Suprapubic skin (tissue), 4 donors: ENCODE measurements at regions not wholly inside any gene's neighbourhood (a gene's known extent, or its start where the extent isn't known, plus 50 kb on each side); places are given as distances from the start of the nearest gene placed in this dataset.

Source experiments
- DNase-seq, 2 donors: peaks; one replicate each; pipeline ENCODE4 v3.0.0-alpha.2; 2019; ENCODE audit warnings: low spot score in 2 of 2
- H3K27ac ChIP-seq: fragments of 200-600 bp; sonication (generic); one replicate; pipeline ENCODE4 v1.5.1; 2019
- H3K27me3 ChIP-seq: fragments of 200-600 bp; sonication (generic); one replicate; pipeline ENCODE4 v1.5.1; 2019
- H3K36me3 ChIP-seq: fragments of 200-600 bp; sonication (generic); one replicate; pipeline ENCODE4 v1.5.1; 2019
- H3K4me1 ChIP-seq: fragments of 200-600 bp; sonication (generic); one replicate; pipeline ENCODE4 v1.5.1; 2019
- H3K4me3 ChIP-seq: fragments of 200-600 bp; sonication (generic); one replicate; pipeline ENCODE4 v1.5.1; 2019; ENCODE audit warnings: mild to moderate bottlenecking
- H3K9me3 ChIP-seq: fragments of 200-600 bp; sonication (generic); one replicate; pipeline ENCODE4 v1.5.1; 2019
- CTCF ChIP-seq, 2 donors: fragments of 200-600 bp in 1 of 2; fragments of 450-650 bp in 1 of 2; sonication (generic) in 1 of 2; IDR thresholded peaks; one replicate each; pipeline ENCODE4 v1.5.1; 2016 to 2019; ENCODE audit warnings: antibody characterized with exemption in 2 of 2, mild to moderate bottlenecking in 1 of 2, moderate library complexity in 1 of 2
- EP300 ChIP-seq: sonication (generic); formaldehyde crosslinking; IDR thresholded peaks from one replicate; pipeline ENCODE4 v1.6.1; 2017; ENCODE audit warnings: antibody characterized with exemption
- POLR2A ChIP-seq, 2 donors: fragments of 450-650 bp; IDR thresholded peaks; one replicate each; pipeline ENCODE4 v1.6.1; 2017; ENCODE audit warnings: antibody characterized with exemption in 2 of 2, mild to moderate bottlenecking in 2 of 2, moderate library complexity in 2 of 2
- POLR2AphosphoS5 ChIP-seq, 3 donors: sonication (generic); formaldehyde crosslinking; IDR thresholded peaks; one replicate each; pipeline ENCODE4 v1.6.1; 2017; ENCODE audit warnings: antibody characterized with exemption in 3 of 3
- WGBS: methylation state at CpG from one replicate; pipeline ENCODE4 v1.1.5; 2018; 5-methylcytosine and 5-hydroxymethylcytosine counted together

- H3K27ac ChIP-seq = no peak overlapping the region
- TF ChIP-seq POLR2AphosphoS5 (IDR thresholded peaks at IDR 0.05) (no peak), EP300 (no peak), POLR2A (IDR thresholded peaks at IDR 0.05) (no peak)
- no peaks in the 10 kb centered on the region for H3K4me1 ChIP-seq
- no peak overlapping the region for H3K4me3 ChIP-seq
- no peaks in the 10 kb centered on the region for H3K9me3 ChIP-seq
- H3K36me3 ChIP-seq = no peaks in the 10 kb centered on the region
- WGBS = 92% methylated on average over 10 of the region's 10 CpGs
- H3K27me3 ChIP-seq = no peaks in the 10 kb centered on the region
- peak in 1 of 2 donors; percentile 31 for DNase-seq
These were observed 274.2 kb downstream of the TEX29 start for GRCh38 chr13:111594606-111595005.

DNA sequence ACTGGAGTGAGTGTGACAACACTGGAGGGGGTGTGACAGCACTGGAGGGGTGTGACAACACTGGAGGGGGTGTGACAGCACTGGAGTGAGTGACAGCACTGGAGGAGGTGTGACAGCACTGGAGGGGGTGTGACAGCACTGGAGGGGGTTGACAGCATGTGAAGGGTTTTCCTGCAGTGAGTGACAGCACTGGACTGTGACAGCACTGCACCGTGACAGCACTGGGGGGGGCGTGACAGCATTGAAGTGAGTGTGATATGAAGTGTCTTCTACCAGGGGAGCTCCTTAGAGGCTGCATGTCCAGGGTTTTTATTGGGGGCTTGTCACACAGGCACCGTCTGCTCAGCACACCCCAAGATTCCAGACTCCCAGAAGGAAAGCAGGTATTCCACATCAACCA lies 274.8 kb downstream of the TEX29 start:
- 70% methylated on average over 3 of the region's 3 CpGs for WGBS
- Histone ChIP-seq H3K36me3 (no peaks in the 10 kb centered on the region), H3K4me3 (no peak overlapping the region), H3K9me3 (no peaks in the 10 kb centered on the region), H3K27ac (no peak overlapping the region), H3K4me1 (no peaks in the 10 kb centered on the region), H3K27me3 (no peaks in the 10 kb centered on the region)
- TF ChIP-seq CTCF (IDR thresholded peaks at IDR 0.05) = no peak
- peak in 1 of 2 donors; percentile 54 for DNase-seq

- H3K27ac ChIP-seq = no peak overlapping the region
- no peaks in the 10 kb centered on the region for H3K27me3 ChIP-seq
- 86% methylated on average over 11 of the region's 11 CpGs for WGBS
- no peaks in the 10 kb centered on the region for H3K9me3 ChIP-seq
- no peaks in the 10 kb centered on the region for H3K36me3 ChIP-seq
- H3K4me1 ChIP-seq = no peaks in the 10 kb centered on the region
- TF ChIP-seq POLR2A (IDR thresholded peaks at IDR 0.05) (no peak), CTCF (IDR thresholded peaks at IDR 0.05) (no peak), POLR2AphosphoS5 (IDR thresholded peaks at IDR 0.05) (no peak), EP300 (no peak)
- DNase-seq = peak in 1 of 2 donors; percentile 67
- H3K4me3 ChIP-seq = no peak overlapping the region
These were observed 275.3 kb downstream of the TEX29 start for GRCh38 chr13:111595791-111596190.

GRCh38 chr13:111597191-111597611 lies 276.8 kb downstream of the TEX29 start:
- H3K9me3 ChIP-seq = no peaks in the 10 kb centered on the region
- no peak for TF ChIP-seq POLR2A (IDR thresholded peaks at IDR 0.05)
- no peak for TF ChIP-seq CTCF (IDR thresholded peaks at IDR 0.05)
- TF ChIP-seq POLR2AphosphoS5 (IDR thresholded peaks at IDR 0.05) = no peak
- TF ChIP-seq EP300 = no peak
- WGBS = 73% methylated on average over 10 of the region's 10 CpGs
- H3K4me3 ChIP-seq = no peak overlapping the region
- no peaks in the 10 kb centered on the region for H3K27me3 ChIP-seq
- peak in 1 of 2 donors; percentile 22 for DNase-seq
- H3K36me3 ChIP-seq = no peaks in the 10 kb centered on the region
- no peak overlapping the region for H3K27ac ChIP-seq
- no peaks in the 10 kb centered on the region for H3K4me1 ChIP-seq

GRCh38 chr13:111597618-111598017 lies 277.2 kb downstream of the TEX29 start:
- Histone ChIP-seq H3K36me3 (no peaks in the 10 kb centered on the region), H3K27me3 (no peaks in the 10 kb centered on the region), H3K4me3 (no peak overlapping the region), H3K27ac (no peak overlapping the region), H3K4me1 (no peaks in the 10 kb centered on the region), H3K9me3 (no peaks in the 10 kb centered on the region)
- DNase-seq = peak in 1 of 2 donors; percentile 71
- TF ChIP-seq POLR2AphosphoS5 (IDR thresholded peaks at IDR 0.05) = no peak
- TF ChIP-seq POLR2A (IDR thresholded peaks at IDR 0.05) = no peak
- TF ChIP-seq EP300 = no peak
- TF ChIP-seq CTCF (IDR thresholded peaks at IDR 0.05) = no peak
- WGBS = 73% methylated on average over 9 of the region's 12 CpGs

GRCh38 chr13:111598747-111599146 lies 278.3 kb downstream of the TEX29 start:
- no peaks in the 10 kb centered on the region for H3K27me3 ChIP-seq
- no peaks in the 10 kb centered on the region for H3K4me1 ChIP-seq
- no peak overlapping the region for H3K4me3 ChIP-seq
- no peak for TF ChIP-seq POLR2AphosphoS5 (IDR thresholded peaks at IDR 0.05)
- TF ChIP-seq EP300 = no peak
- TF ChIP-seq POLR2A (IDR thresholded peaks at IDR 0.05) = no peak
- no peak for TF ChIP-seq CTCF (IDR thresholded peaks at IDR 0.05)
- no peaks in the 10 kb centered on the region for H3K9me3 ChIP-seq
- peak in 1 of 2 donors; percentile 34 for DNase-seq
- no peak overlapping the region for H3K27ac ChIP-seq
- no peaks in the 10 kb centered on the region for H3K36me3 ChIP-seq
- WGBS = 69% methylated on average over 7 of the region's 7 CpGs
